ENCODE measurements at regions not wholly inside any gene's neighbourhood (a gene's known extent, or its start where the extent isn't known, plus 50 kb on each side); places are given as distances from the start of the nearest gene placed in this dataset.
"Not testable (repeated sequence)": the region's sequence is repeated elsewhere in the genome, so short reads cannot be mapped to it uniquely, and the experiment has no call there.

GRCh38 chr21:34217263-34217662 is 143.9 kb downstream of the MRPS6 start:
- intact Hi-C loops (cut with micrococcal nuclease): no loop called here

- intact Hi-C loops (cut with micrococcal nuclease): no loop called here
These were observed 144.3 kb upstream of the KCNE2 start for GRCh38 chr21:34219334-34220060.

- intact Hi-C loops (cut with micrococcal nuclease): no loop called here
These were observed 143.1 kb upstream of the KCNE2 start for GRCh38 chr21:34220556-34221195.

GRCh38 chr21:34221331-34222030 is 142.3 kb upstream of the KCNE2 start:
- intact Hi-C loops (cut with micrococcal nuclease): no loop called here

GRCh38 chr21:34222031-34222335 is 141.8 kb upstream of the KCNE2 start:
- intact Hi-C loops (cut with micrococcal nuclease): no loop called here

- intact Hi-C loops (cut with micrococcal nuclease): no loop called here
These were observed 140.4 kb upstream of the KCNE2 start for GRCh38 chr21:34223376-34223775.

GRCh38 chr21:34227386-34227852 is 136.4 kb upstream of the KCNE2 start:
- intact Hi-C loops (cut with micrococcal nuclease): no loop called here

GRCh38 chr21:34228792-34229191 is 135.0 kb upstream of the KCNE2 start:
- intact Hi-C loops (cut with micrococcal nuclease): no loop called here

GRCh38 chr21:34229353-34229752 is 134.5 kb upstream of the KCNE2 start:
- intact Hi-C loops (cut with micrococcal nuclease): no loop called here

- intact Hi-C loops (cut with micrococcal nuclease): not testable (repeated sequence)
These were observed 130.1 kb upstream of the KCNE2 start for GRCh38 chr21:34233741-34234140.

- intact Hi-C loops (cut with micrococcal nuclease): no loop called here
These were observed 128.3 kb upstream of the KCNE2 start for GRCh38 chr21:34235514-34235913.

- intact Hi-C loops (cut with micrococcal nuclease): loop anchor here (1.0 to 5.0 kb wide), 2 partner anchors 114 to 246 kb away; no protein-coding TSS in a partner anchor
These were observed 120.8 kb upstream of the KCNE2 start for GRCh38 chr21:34242973-34243372.

- intact Hi-C loops (cut with micrococcal nuclease): loop anchor here (1.0 to 5.0 kb wide), 2 partner anchors 114 to 246 kb away; no protein-coding TSS in a partner anchor
These were observed 120.2 kb upstream of the KCNE2 start for GRCh38 chr21:34243562-34243961.

- intact Hi-C loops (cut with micrococcal nuclease): no loop called here
These were observed 111.1 kb upstream of the KCNE2 start for GRCh38 chr21:34252751-34253150.

GRCh38 chr21:34255073-34255472 is 108.7 kb upstream of the KCNE2 start:
- intact Hi-C loops (cut with micrococcal nuclease): no loop called here

- intact Hi-C loops (cut with micrococcal nuclease): no loop called here
These were observed 103.4 kb upstream of the KCNE2 start for GRCh38 chr21:34260277-34261008.

- intact Hi-C loops (cut with micrococcal nuclease): no loop called here
These were observed 101.9 kb upstream of the KCNE2 start for GRCh38 chr21:34261841-34262468.

GRCh38 chr21:34262469-34262845 is 101.3 kb upstream of the KCNE2 start:
- intact Hi-C loops (cut with micrococcal nuclease): no loop called here

GRCh38 chr21:34263629-34264028 is 100.2 kb upstream of the KCNE2 start:
- intact Hi-C loops (cut with micrococcal nuclease): no loop called here

- intact Hi-C loops (cut with micrococcal nuclease): no loop called here
These were observed 97.5 kb upstream of the KCNE2 start for GRCh38 chr21:34266351-34266750.

- intact Hi-C loops (cut with micrococcal nuclease): no loop called here
These were observed 95.3 kb upstream of the KCNE2 start for GRCh38 chr21:34268493-34268892.
